GM18951 (cell line): ENCODE measurements at regions not wholly inside any gene's neighbourhood (a gene's known extent, or its start where the extent isn't known, plus 50 kb on each side); places are given as distances from the start of the nearest gene placed in this dataset.

Source experiments
- POLR2A ChIP-seq: IDR thresholded peaks from 4 replicates; pipeline ENCODE4 v1.6.1; 2011; ENCODE audit warnings: mild to moderate bottlenecking; ENCODE audit not compliant: insufficient read length, insufficient read depth; ENCODE audit errors: extremely low read depth
- in situ Hi-C: fragments of 300-500 bp; cut with MboI; formaldehyde crosslinking; loops from one replicate; pipeline ENCODE4 v1.12.0; 2022; ENCODE audit warnings: low sequenced_read_pairs, mixed read lengths, inconsistent platforms; ENCODE audit not compliant: unreplicated experiment

- in situ Hi-C loops, result no loop called here
- TF ChIP-seq POLR2A, result no peak
Observed at GRCh38 chr6:41451515-41452163, 94.5 kb upstream of the FOXP4 start.

DNA sequence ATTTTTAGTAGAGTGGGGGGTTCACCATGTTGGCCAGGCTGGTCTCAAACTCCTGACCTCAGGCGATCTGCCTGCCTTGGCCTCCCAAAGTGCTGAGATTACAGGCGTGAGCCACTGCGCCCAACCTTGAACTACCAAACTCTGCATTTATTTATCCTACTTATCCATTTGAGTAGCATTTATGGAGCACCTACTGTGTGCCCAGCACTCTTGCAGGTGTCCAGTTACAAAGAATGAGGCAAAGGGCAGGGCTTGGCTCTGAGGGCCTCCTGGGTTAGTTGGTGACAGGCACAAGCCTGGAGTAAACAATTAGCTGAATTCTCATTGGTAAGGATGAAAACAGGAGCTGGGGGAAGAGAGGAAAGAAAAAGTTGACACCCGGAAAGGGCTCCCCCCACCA is 93.4 kb upstream of the FOXP4 start:
- in situ Hi-C loops, result no loop called here
- no peak for TF ChIP-seq POLR2A

GRCh38 chr6:41453244-41453643 is 92.9 kb upstream of the FOXP4 start:
- no peak for TF ChIP-seq POLR2A
- in situ Hi-C loops, result no loop called here

- TF ChIP-seq POLR2A, result no peak
- in situ Hi-C loops, result no loop called here
Observed at GRCh38 chr6:41454189-41454789, 91.9 kb upstream of the FOXP4 start.

DNA sequence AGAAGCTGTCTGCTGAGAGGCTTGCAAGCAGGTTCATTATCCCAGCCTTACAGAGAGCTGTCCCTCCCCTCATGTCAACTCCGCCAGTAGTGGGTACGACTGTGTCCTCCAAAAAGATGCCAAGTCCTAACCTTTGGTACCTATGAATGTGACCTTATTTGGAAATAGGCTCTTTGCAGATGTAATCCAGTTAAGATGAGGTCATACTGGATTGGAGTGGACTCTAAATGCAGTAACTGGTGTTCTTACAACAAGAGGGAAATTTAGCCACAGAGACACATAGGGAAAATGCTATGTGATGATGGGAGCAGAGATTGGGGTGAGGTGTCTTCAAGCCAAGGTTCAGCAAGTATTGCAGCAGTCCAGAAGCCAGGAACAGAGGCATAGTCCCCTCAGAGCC is 90.8 kb upstream of the FOXP4 start:
- in situ Hi-C loops, result no loop called here
- no peak for TF ChIP-seq POLR2A

- no peak for TF ChIP-seq POLR2A
- in situ Hi-C loops, result no loop called here
Observed at GRCh38 chr6:41455818-41456217, 90.4 kb upstream of the FOXP4 start.

GRCh38 chr6:41457303-41457670 is 88.9 kb upstream of the FOXP4 start:
- in situ Hi-C loops, result no loop called here

DNA sequence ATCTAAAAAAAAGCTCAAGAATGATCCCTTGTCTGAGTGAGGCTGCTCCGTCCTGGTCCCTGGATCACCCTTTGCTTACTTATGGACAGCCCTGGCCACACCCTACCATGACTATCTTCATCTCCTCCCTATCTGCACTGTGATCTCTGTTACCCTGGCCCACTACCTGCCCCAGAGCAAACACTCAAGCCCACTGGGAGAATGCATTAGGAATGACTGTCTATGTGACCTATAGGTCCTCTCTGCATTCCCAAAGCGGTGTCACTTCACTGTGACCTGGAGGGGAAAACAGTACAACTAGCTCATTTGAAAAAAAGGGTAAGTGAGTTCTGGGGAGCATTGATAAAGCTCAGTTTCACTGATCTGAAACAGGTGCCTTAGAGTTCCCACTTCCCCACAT is 86.4 kb upstream of the FOXP4 start:
- no peak for TF ChIP-seq POLR2A
- in situ Hi-C loops, result loop anchor here (5.0 kb wide), 1 partner anchor 133 kb away; no protein-coding TSS in a partner anchor

More at GRCh38 chr6:41457303-41457670, 88.9 kb upstream of the FOXP4 start:
- TF ChIP-seq POLR2A, result no peak

DNA sequence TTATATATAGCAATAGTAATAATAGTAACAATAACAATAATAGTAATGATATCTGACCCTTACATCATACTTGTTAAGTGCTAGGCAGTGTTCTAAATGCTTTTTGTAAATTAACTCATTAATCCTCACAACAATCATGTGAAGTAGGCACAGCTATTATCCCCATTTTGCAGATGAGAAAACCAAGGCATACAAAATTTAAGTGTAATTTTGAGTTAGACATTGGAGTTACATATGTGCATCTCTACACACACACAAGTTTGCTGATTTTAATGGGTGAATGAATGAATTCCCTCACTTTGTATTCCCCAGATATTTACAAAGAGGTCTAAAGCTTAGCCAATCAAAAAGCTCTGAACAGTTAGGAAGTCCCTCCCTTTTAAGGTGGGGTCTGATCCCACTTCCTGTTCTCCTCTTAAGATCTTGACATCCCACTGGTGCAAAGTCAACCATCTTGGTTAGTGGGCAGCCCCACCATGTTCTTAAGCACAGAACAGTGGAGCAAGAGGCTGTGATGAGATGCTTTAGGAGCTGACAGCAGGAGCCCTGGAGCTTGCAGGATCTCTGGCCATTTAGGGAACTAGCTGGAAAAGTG is 85.3 kb upstream of the FOXP4 start:
- TF ChIP-seq POLR2A, result no peak
- in situ Hi-C loops, result loop anchor here (5.0 kb wide), 1 partner anchor 131 kb away; no protein-coding TSS in a partner anchor

- in situ Hi-C loops, result loop anchor here (5.0 kb wide), 1 partner anchor 130 kb away; no protein-coding TSS in a partner anchor
- TF ChIP-seq POLR2A, result no peak
Observed at GRCh38 chr6:41462033-41462432, 84.1 kb upstream of the FOXP4 start.

GRCh38 chr6:41463062-41463930 is 82.9 kb upstream of the FOXP4 start:
- no peak for TF ChIP-seq POLR2A
- in situ Hi-C loops, result loop anchor here (5.0 kb wide), 1 partner anchor 129 kb away; no protein-coding TSS in a partner anchor

- in situ Hi-C loops, result loop anchor here (5.0 kb wide), 1 partner anchor 128 kb away; no protein-coding TSS in a partner anchor
Observed at GRCh38 chr6:41464019-41464418, 82.2 kb upstream of the FOXP4 start.

DNA sequence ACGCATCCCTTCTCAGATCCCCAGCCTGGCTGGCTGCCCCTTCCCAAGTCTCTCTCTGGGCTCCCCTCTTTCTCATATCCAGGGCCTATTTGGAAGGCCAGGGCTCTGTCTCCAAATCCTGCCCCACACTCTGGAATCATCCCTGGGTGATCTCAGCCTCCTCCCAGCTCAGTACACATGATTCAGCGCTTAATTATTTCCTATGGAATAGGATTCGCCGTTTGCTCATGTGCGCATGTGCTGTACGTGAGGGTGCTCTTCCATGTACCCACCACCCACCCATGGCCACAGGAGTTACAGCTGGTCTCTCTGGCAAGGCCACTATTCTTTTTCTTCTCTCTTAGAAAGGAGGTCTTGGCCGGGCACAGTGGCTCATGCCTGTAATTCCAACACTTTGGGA is 81.7 kb upstream of the FOXP4 start:
- in situ Hi-C loops, result loop anchor here (5.0 kb wide), 1 partner anchor 128 kb away; no protein-coding TSS in a partner anchor
- no peak for TF ChIP-seq POLR2A

More at GRCh38 chr6:41464019-41464418, 82.2 kb upstream of the FOXP4 start:
- no peak for TF ChIP-seq POLR2A
